Endodermal cell (in vitro differentiated cells): ENCODE measurements at regions not wholly inside any gene's neighbourhood (a gene's known extent, or its start where the extent isn't known, plus 50 kb on each side); places are given as distances from the start of the nearest gene placed in this dataset.

Experiments used
- DNase-seq: peaks from one replicate; pipeline ENCODE4 v3.0.0-alpha.2; 2017
- H3K27ac ChIP-seq: 2 replicates; pipeline ENCODE4 v1.5.1; 2013; ENCODE audit warnings: mild to moderate bottlenecking, low read depth, low read length, moderate library complexity
- H3K27me3 ChIP-seq: 2 replicates; pipeline ENCODE4 v1.6.1; 2013; ENCODE audit warnings: mild to moderate bottlenecking, low read length, moderate library complexity; ENCODE audit not compliant: insufficient read depth, control insufficient read depth, poor library complexity, severe bottlenecking
- H3K36me3 ChIP-seq: 2 replicates; pipeline ENCODE4 v1.7.0; 2013; ENCODE audit warnings: mild to moderate bottlenecking, low read length, moderate library complexity; ENCODE audit not compliant: control insufficient read depth, insufficient read depth
- H3K4me1 ChIP-seq: one replicate; pipeline ENCODE4 v1.7.0; 2013; ENCODE audit warnings: low read length; ENCODE audit not compliant: control insufficient read depth, insufficient read depth
- H3K4me3 ChIP-seq: 2 replicates; pipeline ENCODE4 v1.5.1; 2013; ENCODE audit warnings: mild to moderate bottlenecking, low read length, moderate library complexity
- H3K9ac ChIP-seq: 2 replicates; pipeline ENCODE4 v1.6.1; 2013; ENCODE audit warnings: mild to moderate bottlenecking, low read length, moderate library complexity; ENCODE audit not compliant: poor library complexity, severe bottlenecking; ENCODE audit errors: extremely low read depth
- H3K9me3 ChIP-seq: 2 replicates; pipeline ENCODE4 v1.6.1; 2013; ENCODE audit warnings: mild to moderate bottlenecking, low read length, moderate library complexity; ENCODE audit not compliant: control insufficient read depth
- H3K27ac Mint-ChIP-seq: 2 replicates; pipeline ENCODE4 v1.8.0; 2020; ENCODE audit warnings: mixed read lengths
- H3K27me3 Mint-ChIP-seq: 2 replicates; pipeline ENCODE4 v1.8.0; 2021; ENCODE audit warnings: mild to moderate bottlenecking, mixed read lengths; ENCODE audit not compliant: insufficient read depth
- H3K36me3 Mint-ChIP-seq: 2 replicates; pipeline ENCODE4 v1.8.0; 2020; ENCODE audit warnings: low read depth, mixed read lengths
- H3K4me1 Mint-ChIP-seq: 2 replicates; pipeline ENCODE4 v1.8.0; 2020; ENCODE audit warnings: mixed read lengths
- H3K4me3 Mint-ChIP-seq: 2 replicates; pipeline ENCODE4 v1.8.0; 2020; ENCODE audit warnings: mild to moderate bottlenecking, moderate library complexity, mixed read lengths
- H3K9me3 Mint-ChIP-seq: 2 replicates; pipeline ENCODE4 v1.8.0; 2020; ENCODE audit warnings: mild to moderate bottlenecking, mixed read lengths
- WGBS, 2 experiments: methylation state at CpG; one replicate each; pipeline versions ENCODE4 v1.1.5 to v1.1.7; 2013; ENCODE audit warnings: missing lambda C conversion rate in 2 of 2, mixed read lengths in 1 of 2; ENCODE audit not compliant: insufficient coverage in 1 of 2, insufficient read length in 1 of 2; 5-methylcytosine and 5-hydroxymethylcytosine counted together
- TF ChIP-seq, protein P1 (sequence below): fragments of 200-600 bp; sonication (generic); conservative IDR thresholded peaks from 2 replicates; pipeline ENCODE4 v1.5.0; 2021; ENCODE audit warnings: antibody characterized with exemption, mild to moderate bottlenecking

DNA sequence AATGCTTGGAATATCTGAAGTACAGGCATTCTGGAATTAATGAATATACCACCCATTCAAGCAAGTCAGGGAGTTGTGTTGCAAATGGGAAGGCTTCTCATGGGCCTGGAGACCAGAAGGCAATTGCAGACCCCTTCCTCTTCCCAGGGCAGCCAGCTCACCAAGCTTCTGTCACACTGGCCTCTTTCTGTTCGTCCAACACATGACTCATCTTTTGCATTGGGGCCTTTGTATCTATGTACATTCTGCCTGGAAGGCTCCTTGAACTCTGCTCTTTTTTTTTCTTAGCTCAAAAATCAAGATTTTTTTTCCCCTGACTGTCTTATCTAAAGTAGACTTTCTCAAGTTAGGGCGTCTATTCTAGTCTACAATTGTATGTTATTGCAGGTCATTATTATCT, 132.9 kb upstream of the MYLIP start:
- Histone ChIP-seq H3K4me3 (no peak overlapping the region), H3K9ac (no peak overlapping the region), H3K4me1 (peaks cover 4% of the 10 kb centered on the region), H3K36me3 (no peaks in the 10 kb centered on the region), H3K27ac (no peak overlapping the region), H3K9me3 (no peaks in the 10 kb centered on the region), H3K27me3 (no peaks in the 10 kb centered on the region)
- Mint-ChIP-seq H3K9me3 (no peaks in the 10 kb centered on the region), H3K4me1 (peaks cover 30% of the 10 kb centered on the region), H3K36me3 (no peaks in the 10 kb centered on the region), H3K4me3 (no peak overlapping the region), H3K27ac (no peak overlapping the region), H3K27me3 (no peaks in the 10 kb centered on the region)
- TF ChIP-seq, protein P1, sequence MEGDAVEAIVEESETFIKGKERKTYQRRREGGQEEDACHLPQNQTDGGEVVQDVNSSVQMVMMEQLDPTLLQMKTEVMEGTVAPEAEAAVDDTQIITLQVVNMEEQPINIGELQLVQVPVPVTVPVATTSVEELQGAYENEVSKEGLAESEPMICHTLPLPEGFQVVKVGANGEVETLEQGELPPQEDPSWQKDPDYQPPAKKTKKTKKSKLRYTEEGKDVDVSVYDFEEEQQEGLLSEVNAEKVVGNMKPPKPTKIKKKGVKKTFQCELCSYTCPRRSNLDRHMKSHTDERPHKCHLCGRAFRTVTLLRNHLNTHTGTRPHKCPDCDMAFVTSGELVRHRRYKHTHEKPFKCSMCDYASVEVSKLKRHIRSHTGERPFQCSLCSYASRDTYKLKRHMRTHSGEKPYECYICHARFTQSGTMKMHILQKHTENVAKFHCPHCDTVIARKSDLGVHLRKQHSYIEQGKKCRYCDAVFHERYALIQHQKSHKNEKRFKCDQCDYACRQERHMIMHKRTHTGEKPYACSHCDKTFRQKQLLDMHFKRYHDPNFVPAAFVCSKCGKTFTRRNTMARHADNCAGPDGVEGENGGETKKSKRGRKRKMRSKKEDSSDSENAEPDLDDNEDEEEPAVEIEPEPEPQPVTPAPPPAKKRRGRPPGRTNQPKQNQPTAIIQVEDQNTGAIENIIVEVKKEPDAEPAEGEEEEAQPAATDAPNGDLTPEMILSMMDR, result no peak
- 70 to 86% methylated on average over 1 to 2 of the region's 2 CpGs for WGBS, 2 experiments
- DNase-seq, result no peak

GRCh38 chr6:15995493-15995892, 133.4 kb upstream of the MYLIP start:
- no peak for DNase-seq
- H3K27ac ChIP-seq, result no peak overlapping the region
- Mint-ChIP-seq H3K27ac (no peak overlapping the region), H3K27me3 (no peaks in the 10 kb centered on the region), H3K4me1 (peaks cover 30% of the 10 kb centered on the region), H3K9me3 (no peaks in the 10 kb centered on the region), H3K36me3 (no peaks in the 10 kb centered on the region), H3K4me3 (no peak overlapping the region)
- H3K4me1 ChIP-seq, result peaks cover 4% of the 10 kb centered on the region
- TF ChIP-seq, protein P1, result no peak
- H3K4me3 ChIP-seq, result no peak overlapping the region
- 94 to 97% methylated on average over 2 of the region's 2 CpGs for WGBS, 2 experiments
- H3K9ac ChIP-seq, result no peak overlapping the region
- no peaks in the 10 kb centered on the region for H3K27me3 ChIP-seq
- H3K36me3 ChIP-seq, result no peaks in the 10 kb centered on the region
- H3K9me3 ChIP-seq, result no peaks in the 10 kb centered on the region

GRCh38 chr6:15994814-15995459, 133.9 kb upstream of the MYLIP start:
- no peak overlapping the region for H3K27ac Mint-ChIP-seq
- no peak overlapping the region for H3K4me3 Mint-ChIP-seq
- 94 to 96% methylated on average over 5 to 8 of the region's 8 CpGs for WGBS, 2 experiments
- H3K9me3 Mint-ChIP-seq, result no peaks in the 10 kb centered on the region
- Histone ChIP-seq H3K27me3 (no peaks in the 10 kb centered on the region), H3K27ac (no peak overlapping the region), H3K36me3 (no peaks in the 10 kb centered on the region), H3K9ac (no peak overlapping the region), H3K9me3 (no peaks in the 10 kb centered on the region), H3K4me3 (no peak overlapping the region), H3K4me1 (peaks cover 4% of the 10 kb centered on the region)
- TF ChIP-seq, protein P1, result no peak
- H3K4me1 Mint-ChIP-seq, result peaks cover 30% of the 10 kb centered on the region
- no peaks in the 10 kb centered on the region for H3K36me3 Mint-ChIP-seq
- H3K27me3 Mint-ChIP-seq, result no peaks in the 10 kb centered on the region
- DNase-seq, result no peak
